GM12892 (cell line): ENCODE measurements at regions not wholly inside any gene's neighbourhood (a gene's known extent, or its start where the extent isn't known, plus 50 kb on each side); places are given as distances from the start of the nearest gene placed in this dataset.

ENCODE experiments used
- DNase-seq: peaks from one replicate; pipeline ENCODE4 v3.0.0; 2011; ENCODE audit not compliant: insufficient read length
- FAIRE-seq: peaks from 2 replicates; lab custom pipeline; 2011; peaks lifted over from hg19 to GRCh38; lab: Jason Lieb, UNC
- POLR2A ChIP-seq: IDR thresholded peaks from 2 replicates; pipeline ENCODE4 v1.6.1; 2011; ENCODE audit warnings: low read depth, low read length, control low read depth
- POLR2AphosphoS5 ChIP-seq: IDR thresholded peaks from 2 replicates; pipeline ENCODE4 v1.6.1; 2011; ENCODE audit warnings: low read depth, low read length, control low read depth
- TAF1 ChIP-seq: IDR thresholded peaks from 2 replicates; pipeline ENCODE4 v1.6.1; 2011; ENCODE audit warnings: low read depth, mild to moderate bottlenecking, control low read depth, low read length, borderline replicate concordance

- TF ChIP-seq POLR2A (no peak), POLR2AphosphoS5 (no peak), TAF1 (no peak)
- FAIRE-seq (no peak), DNase-seq (no peak)
These were observed 608.8 kb upstream of the BOD1L1 start for GRCh38 chr4:14236359-14236758.

GRCh38 chr4:14237911-14238310 is 610.4 kb upstream of the BOD1L1 start:
- TF ChIP-seq TAF1 (no peak), POLR2A (no peak), POLR2AphosphoS5 (no peak)
- no peak for FAIRE-seq
- DNase-seq, result no peak

GRCh38 chr4:14241574-14241973 is 614.0 kb upstream of the BOD1L1 start:
- TF ChIP-seq POLR2A (no peak), POLR2AphosphoS5 (no peak), TAF1 (no peak)
- DNase-seq, result no peak
- no peak for FAIRE-seq

GRCh38 chr4:14247767-14248166 is 620.2 kb upstream of the BOD1L1 start:
- DNase-seq, result no peak
- no peak for TF ChIP-seq TAF1
- no peak for TF ChIP-seq POLR2A
- no peak for TF ChIP-seq POLR2AphosphoS5
- FAIRE-seq, result no peak

- no peak for FAIRE-seq
These were observed 621.7 kb upstream of the BOD1L1 start for GRCh38 chr4:14249226-14249625.

GRCh38 chr4:14254252-14254651 is 626.7 kb upstream of the BOD1L1 start:
- TF ChIP-seq POLR2AphosphoS5 (no peak), TAF1 (no peak), POLR2A (no peak)
- FAIRE-seq (peak; percentile 76), DNase-seq (no peak)

More at GRCh38 chr4:14249226-14249625, 621.7 kb upstream of the BOD1L1 start:
- TF ChIP-seq POLR2AphosphoS5 (no peak), POLR2A (no peak), TAF1 (no peak)
- no peak for DNase-seq

- FAIRE-seq (no peak), DNase-seq (no peak)
- no peak for TF ChIP-seq TAF1
- no peak for TF ChIP-seq POLR2AphosphoS5
- TF ChIP-seq POLR2A, result no peak
These were observed 627.4 kb upstream of the BOD1L1 start for GRCh38 chr4:14254926-14255325.

- TF ChIP-seq TAF1, result no peak
- TF ChIP-seq POLR2A, result no peak
- no peak for TF ChIP-seq POLR2AphosphoS5
- FAIRE-seq (no peak), DNase-seq (no peak)
These were observed 630.4 kb upstream of the BOD1L1 start for GRCh38 chr4:14257903-14258302.

GRCh38 chr4:14259936-14260335 is 632.4 kb upstream of the BOD1L1 start:
- DNase-seq, result no peak
- no peak for FAIRE-seq
- TF ChIP-seq POLR2AphosphoS5, result no peak
- TF ChIP-seq TAF1, result no peak

- FAIRE-seq (no peak), DNase-seq (no peak)
- no peak for TF ChIP-seq POLR2AphosphoS5
These were observed 633.1 kb upstream of the BOD1L1 start for GRCh38 chr4:14260591-14260990.

- no peak for FAIRE-seq
- no peak for TF ChIP-seq POLR2A
- TF ChIP-seq POLR2AphosphoS5, result no peak
- no peak for TF ChIP-seq TAF1
- DNase-seq, result no peak
These were observed 634.7 kb upstream of the BOD1L1 start for GRCh38 chr4:14262221-14262620.

- no peak for FAIRE-seq
These were observed 636.9 kb upstream of the BOD1L1 start for GRCh38 chr4:14264437-14264836.

GRCh38 chr4:14265651-14266050 is 638.1 kb upstream of the BOD1L1 start:
- TF ChIP-seq POLR2AphosphoS5 (no peak), POLR2A (no peak), TAF1 (no peak)
- no peak for DNase-seq
- no peak for FAIRE-seq

More at GRCh38 chr4:14264437-14264836, 636.9 kb upstream of the BOD1L1 start:
- TF ChIP-seq POLR2AphosphoS5 (no peak), TAF1 (no peak), POLR2A (no peak)
- no peak for DNase-seq
